GM23338 (cell line): ENCODE measurements at regions not wholly inside any gene's neighbourhood (a gene's known extent, or its start where the extent isn't known, plus 50 kb on each side); places are given as distances from the start of the nearest gene placed in this dataset.

Experiments
- ATAC-seq: fragments of 200-7000 bp; cut with Tn5 transposase; 3 replicates; pipeline ENCODE4 v1.9.1; 2020
- DNase-seq: peaks from one replicate; pipeline ENCODE4 v3.0.0-alpha.2; 2015; ENCODE audit warnings: low spot score
- H2AFZ ChIP-seq: fragments of 200-600 bp; sonication (generic); 2 replicates; pipeline ENCODE4 v1.8.0; 2016; ENCODE audit warnings: antibody characterized with exemption, mild to moderate bottlenecking, moderate library complexity
- H3F3A ChIP-seq: fragments of 200-600 bp; sonication (generic); replicated peaks from 2 replicates; pipeline ENCODE4 v1.8.0; 2017; ENCODE audit warnings: antibody characterized with exemption, mixed run types, low read depth
- H3K27ac ChIP-seq: fragments of 200-600 bp; sonication (generic); 2 replicates; pipeline ENCODE4 v1.6.1; 2016; ENCODE audit warnings: low read depth
- H3K27me3 ChIP-seq: fragments of 200-600 bp; sonication (generic); 2 replicates; pipeline ENCODE4 v1.8.0; 2016; ENCODE audit warnings: mild to moderate bottlenecking, mixed run types, moderate library complexity; ENCODE audit not compliant: insufficient read depth
- H3K36me3 ChIP-seq: fragments of 200-600 bp; sonication (generic); 2 replicates; pipeline ENCODE4 v1.8.0; 2016; ENCODE audit warnings: mild to moderate bottlenecking; ENCODE audit not compliant: insufficient read depth
- H3K4me1 ChIP-seq: fragments of 200-600 bp; sonication (generic); 2 replicates; pipeline ENCODE4 v1.8.0; 2016; ENCODE audit warnings: mild to moderate bottlenecking, moderate library complexity; ENCODE audit not compliant: insufficient read depth
- H3K4me2 ChIP-seq: fragments of 200-600 bp; sonication (generic); 2 replicates; pipeline ENCODE4 v1.7.1; 2017; ENCODE audit warnings: mixed run types
- H3K4me3 ChIP-seq: fragments of 200-600 bp; sonication (generic); 2 replicates; pipeline ENCODE4 v1.6.1; 2016; ENCODE audit warnings: mixed run types
- H3K79me2 ChIP-seq: fragments of 200-600 bp; sonication (generic); replicated peaks from 2 replicates; pipeline ENCODE4 v1.8.0; 2017; ENCODE audit warnings: mild to moderate bottlenecking; ENCODE audit not compliant: insufficient read depth
- H3K9me2 ChIP-seq: fragments of 200-600 bp; sonication (generic); 2 replicates; pipeline ENCODE4 v1.8.0; 2017; ENCODE audit not compliant: insufficient read depth
- H4K20me1 ChIP-seq: fragments of 200-600 bp; sonication (generic); replicated peaks from 2 replicates; pipeline ENCODE4 v1.8.0; 2017; ENCODE audit warnings: mild to moderate bottlenecking; ENCODE audit not compliant: insufficient read depth
- H3K27ac Mint-ChIP-seq: 2 replicates; pipeline ENCODE4 v1.8.0; 2020; ENCODE audit warnings: inconsistent platforms, mild to moderate bottlenecking, moderate library complexity, mixed read lengths
- H3K27me3 Mint-ChIP-seq: 3 replicates; pipeline ENCODE4 v1.8.0; 2022; ENCODE audit warnings: low read depth, mild to moderate bottlenecking, moderate library complexity, mixed read lengths, inconsistent platforms; ENCODE audit not compliant: insufficient read depth, poor library complexity
- H3K36me3 Mint-ChIP-seq: 3 replicates; pipeline ENCODE4 v1.8.0; 2021; ENCODE audit warnings: low read depth, mild to moderate bottlenecking, inconsistent platforms, moderate library complexity, mixed read lengths
- H3K4me1 Mint-ChIP-seq: 3 replicates; pipeline ENCODE4 v1.8.0; 2020; ENCODE audit warnings: mild to moderate bottlenecking, inconsistent platforms, mixed read lengths
- H3K4me3 Mint-ChIP-seq: 3 replicates; pipeline ENCODE4 v1.8.0; 2021; ENCODE audit warnings: moderate library complexity, mild to moderate bottlenecking, inconsistent platforms, mixed read lengths
- H3K9me3 Mint-ChIP-seq: 3 replicates; pipeline ENCODE4 v1.8.0; 2020; ENCODE audit warnings: moderate library complexity, mild to moderate bottlenecking, inconsistent platforms, mixed read lengths
- CREB1 ChIP-seq: fragments of 250-450 bp; sonication (Bioruptor Pico); IDR thresholded peaks from 2 replicates; pipeline ENCODE4 v1.5.0; 2020; ENCODE audit warnings: low read depth, mild to moderate bottlenecking, moderate library complexity
- EZH2 ChIP-seq: fragments of 200-600 bp; sonication (generic); IDR thresholded peaks from one replicate; pipeline ENCODE4 v1.8.0; 2017; ENCODE audit warnings: antibody characterized with exemption, mild to moderate bottlenecking, low read depth; ENCODE audit not compliant: unreplicated experiment
- JUNB ChIP-seq: IDR thresholded peaks from one replicate; pipeline ENCODE4 v1.6.1; 2016; ENCODE audit warnings: antibody characterized with exemption; ENCODE audit not compliant: unreplicated experiment
- NANOG ChIP-seq: IDR thresholded peaks from 2 replicates; pipeline ENCODE4 v1.6.1; 2016; ENCODE audit warnings: antibody characterized with exemption, borderline replicate concordance
- POLR2AphosphoS5 ChIP-seq: IDR thresholded peaks from 2 replicates; pipeline ENCODE4 v1.6.1; 2016; ENCODE audit warnings: antibody characterized with exemption, low read depth
- STAT1 ChIP-seq: IDR thresholded peaks from one replicate; pipeline ENCODE4 v1.6.1; 2016; ENCODE audit warnings: antibody characterized with exemption; ENCODE audit not compliant: unreplicated experiment
- ZNF114 ChIP-seq: fragments of 250-450 bp; sonication (Bioruptor Pico); IDR thresholded peaks from 2 replicates; pipeline ENCODE4 v1.5.0; 2020; ENCODE audit warnings: mild to moderate bottlenecking, moderate library complexity
- TF ChIP-seq, protein P1 (sequence below): IDR thresholded peaks from 2 replicates; pipeline ENCODE4 v1.6.1; 2016; ENCODE audit warnings: antibody characterized with exemption
- TF ChIP-seq, protein P2 (sequence below): IDR thresholded peaks from one replicate; pipeline ENCODE4 v1.6.1; 2018; ENCODE audit warnings: antibody characterized with exemption; ENCODE audit not compliant: unreplicated experiment

DNA sequence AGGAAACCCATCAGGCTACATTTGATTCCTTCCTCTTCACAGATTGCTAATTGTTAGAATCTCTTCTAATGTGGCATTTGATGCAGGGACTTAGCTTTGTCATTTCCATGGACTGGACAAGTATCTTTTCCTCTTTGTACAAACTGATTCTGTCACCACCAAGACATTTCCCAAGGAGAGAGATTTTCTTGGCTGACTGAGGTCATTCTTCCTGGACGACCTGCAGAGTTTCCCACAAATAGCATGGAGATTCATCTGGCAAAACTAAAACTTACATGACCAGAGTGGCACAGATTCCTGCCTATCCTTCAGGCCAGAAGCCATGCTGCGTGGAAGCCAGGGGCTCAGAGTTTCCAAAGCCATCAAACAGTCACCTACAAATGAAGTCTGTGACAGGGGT is 269.2 kb upstream of the LRTM1 start:
- TF ChIP-seq CREB1 (no peak), NANOG (no peak), POLR2AphosphoS5 (no peak), ZNF114 (CRISPR knock-in tag) (no peak)
- TF ChIP-seq, protein P1, sequence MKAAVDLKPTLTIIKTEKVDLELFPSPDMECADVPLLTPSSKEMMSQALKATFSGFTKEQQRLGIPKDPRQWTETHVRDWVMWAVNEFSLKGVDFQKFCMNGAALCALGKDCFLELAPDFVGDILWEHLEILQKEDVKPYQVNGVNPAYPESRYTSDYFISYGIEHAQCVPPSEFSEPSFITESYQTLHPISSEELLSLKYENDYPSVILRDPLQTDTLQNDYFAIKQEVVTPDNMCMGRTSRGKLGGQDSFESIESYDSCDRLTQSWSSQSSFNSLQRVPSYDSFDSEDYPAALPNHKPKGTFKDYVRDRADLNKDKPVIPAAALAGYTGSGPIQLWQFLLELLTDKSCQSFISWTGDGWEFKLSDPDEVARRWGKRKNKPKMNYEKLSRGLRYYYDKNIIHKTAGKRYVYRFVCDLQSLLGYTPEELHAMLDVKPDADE, result no peak
- TF ChIP-seq, protein P2, sequence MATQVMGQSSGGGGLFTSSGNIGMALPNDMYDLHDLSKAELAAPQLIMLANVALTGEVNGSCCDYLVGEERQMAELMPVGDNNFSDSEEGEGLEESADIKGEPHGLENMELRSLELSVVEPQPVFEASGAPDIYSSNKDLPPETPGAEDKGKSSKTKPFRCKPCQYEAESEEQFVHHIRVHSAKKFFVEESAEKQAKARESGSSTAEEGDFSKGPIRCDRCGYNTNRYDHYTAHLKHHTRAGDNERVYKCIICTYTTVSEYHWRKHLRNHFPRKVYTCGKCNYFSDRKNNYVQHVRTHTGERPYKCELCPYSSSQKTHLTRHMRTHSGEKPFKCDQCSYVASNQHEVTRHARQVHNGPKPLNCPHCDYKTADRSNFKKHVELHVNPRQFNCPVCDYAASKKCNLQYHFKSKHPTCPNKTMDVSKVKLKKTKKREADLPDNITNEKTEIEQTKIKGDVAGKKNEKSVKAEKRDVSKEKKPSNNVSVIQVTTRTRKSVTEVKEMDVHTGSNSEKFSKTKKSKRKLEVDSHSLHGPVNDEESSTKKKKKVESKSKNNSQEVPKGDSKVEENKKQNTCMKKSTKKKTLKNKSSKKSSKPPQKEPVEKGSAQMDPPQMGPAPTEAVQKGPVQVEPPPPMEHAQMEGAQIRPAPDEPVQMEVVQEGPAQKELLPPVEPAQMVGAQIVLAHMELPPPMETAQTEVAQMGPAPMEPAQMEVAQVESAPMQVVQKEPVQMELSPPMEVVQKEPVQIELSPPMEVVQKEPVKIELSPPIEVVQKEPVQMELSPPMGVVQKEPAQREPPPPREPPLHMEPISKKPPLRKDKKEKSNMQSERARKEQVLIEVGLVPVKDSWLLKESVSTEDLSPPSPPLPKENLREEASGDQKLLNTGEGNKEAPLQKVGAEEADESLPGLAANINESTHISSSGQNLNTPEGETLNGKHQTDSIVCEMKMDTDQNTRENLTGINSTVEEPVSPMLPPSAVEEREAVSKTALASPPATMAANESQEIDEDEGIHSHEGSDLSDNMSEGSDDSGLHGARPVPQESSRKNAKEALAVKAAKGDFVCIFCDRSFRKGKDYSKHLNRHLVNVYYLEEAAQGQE, result no peak
- H3K4me3 ChIP-seq, result no peak overlapping the region
- Mint-ChIP-seq H3K27ac (no peak overlapping the region), H3K4me3 (no peak overlapping the region), H3K36me3 (no peaks in the 10 kb centered on the region), H3K4me1 (peaks cover 9% of the 10 kb centered on the region), H3K27me3 (peaks cover 2% of the 10 kb centered on the region), H3K9me3 (no peaks in the 10 kb centered on the region)
- peaks cover 10% of the 10 kb centered on the region; the same call in 1 of the 2 replicates for H3K4me1 ChIP-seq
- H3K27me3 ChIP-seq, result no peaks in the 10 kb centered on the region
- ATAC-seq (no peak), DNase-seq (no peak)
- H3K27ac ChIP-seq, result no peak overlapping the region
- H3K4me2 ChIP-seq, result no peak overlapping the region
- H4K20me1 ChIP-seq, result no peaks in the 10 kb centered on the region
- H2AFZ ChIP-seq, result peak overlapping the region; percentile 93
- H3F3A ChIP-seq, result no peaks in the 10 kb centered on the region
- peaks cover 14% of the 10 kb centered on the region; the same call in 1 of the 2 replicates for H3K9me2 ChIP-seq
- no peaks in the 10 kb centered on the region for H3K79me2 ChIP-seq
- no peaks in the 10 kb centered on the region for H3K36me3 ChIP-seq

DNA sequence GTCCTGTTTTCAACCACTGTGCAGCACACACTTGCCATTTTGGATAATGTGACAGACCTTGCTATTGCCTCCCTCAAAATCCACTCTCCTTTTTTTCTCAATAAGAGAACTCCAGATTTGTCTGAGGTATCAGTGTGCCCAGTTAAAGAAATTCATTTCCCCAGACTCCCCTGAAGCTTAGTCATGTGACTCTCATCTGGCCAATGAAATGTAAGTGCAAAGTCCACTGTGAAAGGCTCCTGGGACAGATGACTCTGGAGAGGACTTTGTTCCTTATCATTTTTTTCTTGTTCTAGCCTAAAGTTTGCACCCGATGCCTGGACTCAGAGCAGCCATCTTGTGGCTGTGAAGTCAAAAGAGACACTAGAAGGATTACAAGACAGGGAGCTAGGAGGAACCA is 268.6 kb upstream of the LRTM1 start:
- TF ChIP-seq, protein P1, result no peak
- TF ChIP-seq POLR2AphosphoS5, result no peak
- no peak for TF ChIP-seq CREB1
- TF ChIP-seq, protein P2, result no peak
- TF ChIP-seq EZH2, result no peak
- no peak for TF ChIP-seq STAT1
- no peak for TF ChIP-seq ZNF114 (CRISPR knock-in tag)
- no peak for TF ChIP-seq JUNB
- Mint-ChIP-seq H3K9me3 (no peaks in the 10 kb centered on the region), H3K27ac (no peak overlapping the region), H3K36me3 (no peaks in the 10 kb centered on the region), H3K4me3 (no peak overlapping the region), H3K4me1 (peaks cover 8% of the 10 kb centered on the region), H3K27me3 (peaks cover 2% of the 10 kb centered on the region)
- ATAC-seq (no peak), DNase-seq (no peak)
- Histone ChIP-seq H3F3A (no peaks in the 10 kb centered on the region), H3K27ac (no peak overlapping the region), H3K27me3 (no peaks in the 10 kb centered on the region), H3K4me1 (peaks cover 10% of the 10 kb centered on the region; the same call in 1 of the 2 replicates), H4K20me1 (no peaks in the 10 kb centered on the region), H3K36me3 (no peaks in the 10 kb centered on the region), H2AFZ (peak overlapping the region; percentile 93), H3K9me2 (peaks cover 14% of the 10 kb centered on the region; the same call in 1 of the 2 replicates), H3K4me3 (no peak overlapping the region), H3K79me2 (no peaks in the 10 kb centered on the region), H3K4me2 (no peak overlapping the region)
